HFF-Myc (cell line): ENCODE measurements at regions not wholly inside any gene's neighbourhood (a gene's known extent, or its start where the extent isn't known, plus 50 kb on each side); places are given as distances from the start of the nearest gene placed in this dataset.
"Not testable (repeated sequence)": the region's sequence is repeated elsewhere in the genome, so short reads cannot be mapped to it uniquely, and the experiment has no call there.

Experiments used
- DNase-seq: peaks from one replicate; pipeline ENCODE4 v3.0.0-alpha.2; 2011; ENCODE audit warnings: low read depth; ENCODE audit errors: extremely low read depth
- H3K4me3 ChIP-seq: replicated peaks from 2 replicates; pipeline ENCODE4 v1.5.1; 2011; ENCODE audit warnings: low read depth, mild to moderate bottlenecking, control low read depth, low read length
- TF ChIP-seq, protein P1 (sequence below): IDR thresholded peaks from 2 replicates; pipeline ENCODE4 v1.5.1; 2012; ENCODE audit warnings: mild to moderate bottlenecking, low read depth, low read length, control low read depth; ENCODE audit errors: missing control alignments

DNA sequence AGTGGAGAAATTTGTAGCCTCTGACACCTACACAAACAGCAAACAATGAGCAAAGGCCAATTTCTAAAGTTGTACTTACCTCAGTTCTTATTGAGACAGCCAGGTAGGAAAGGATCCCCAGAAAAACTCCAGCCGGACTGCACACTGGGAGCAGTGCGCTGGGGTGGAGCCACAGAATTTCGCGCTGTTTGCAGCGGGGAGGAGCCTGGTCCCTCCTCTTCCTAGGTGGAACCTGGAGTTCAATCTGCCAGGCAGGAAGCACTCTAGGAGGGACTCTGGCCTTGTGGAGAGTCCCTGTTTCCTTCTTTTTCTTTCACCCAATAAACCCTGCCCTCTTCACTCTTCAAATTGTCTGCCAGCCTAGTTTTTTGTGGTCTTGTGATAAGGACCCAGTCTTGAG lies 259.9 kb downstream of the ZFY start:
- not testable (repeated sequence) for H3K4me3 ChIP-seq, DNase-seq

DNA sequence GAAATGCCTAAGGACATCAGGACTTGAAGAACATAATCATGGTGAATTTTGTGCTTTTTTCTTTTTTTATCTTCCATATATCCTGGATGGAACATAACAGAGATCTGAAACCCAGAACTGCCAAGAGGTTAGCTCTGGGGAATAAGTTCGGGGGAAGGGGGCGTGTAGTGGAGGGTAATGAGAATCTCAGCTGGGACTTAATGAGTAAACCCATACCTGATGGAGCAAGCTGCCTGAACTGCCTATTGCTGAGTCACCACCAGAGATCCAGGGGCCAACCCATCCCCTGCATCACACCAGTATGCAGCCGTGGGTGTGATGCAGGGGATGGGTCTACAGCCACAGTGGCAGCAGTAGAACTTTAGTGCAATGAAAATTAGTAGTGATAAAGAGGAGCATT lies 267.1 kb downstream of the ZFY start:
- H3K4me3 ChIP-seq, DNase-seq: not testable (repeated sequence)

DNA sequence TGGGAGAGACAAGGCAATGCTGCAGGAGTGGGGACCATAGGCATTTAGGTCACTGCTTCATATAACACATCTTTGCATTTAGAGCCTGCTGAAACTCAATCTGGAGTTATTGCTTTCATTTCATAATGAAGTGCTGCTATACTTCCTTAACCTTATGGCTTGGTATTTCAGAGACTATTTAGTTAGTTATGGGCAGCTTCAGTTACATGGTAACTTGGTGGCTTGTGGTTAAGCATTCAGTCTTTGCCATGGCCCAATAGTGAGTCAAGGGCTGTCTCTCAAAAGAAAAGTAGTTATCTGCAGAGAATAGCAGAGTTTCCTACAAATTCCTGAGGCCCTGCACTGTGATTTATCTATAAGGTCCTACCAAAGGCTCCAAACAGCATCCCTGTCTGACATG lies 271.6 kb downstream of the ZFY start:
- not testable (repeated sequence) for H3K4me3 ChIP-seq, DNase-seq

DNA sequence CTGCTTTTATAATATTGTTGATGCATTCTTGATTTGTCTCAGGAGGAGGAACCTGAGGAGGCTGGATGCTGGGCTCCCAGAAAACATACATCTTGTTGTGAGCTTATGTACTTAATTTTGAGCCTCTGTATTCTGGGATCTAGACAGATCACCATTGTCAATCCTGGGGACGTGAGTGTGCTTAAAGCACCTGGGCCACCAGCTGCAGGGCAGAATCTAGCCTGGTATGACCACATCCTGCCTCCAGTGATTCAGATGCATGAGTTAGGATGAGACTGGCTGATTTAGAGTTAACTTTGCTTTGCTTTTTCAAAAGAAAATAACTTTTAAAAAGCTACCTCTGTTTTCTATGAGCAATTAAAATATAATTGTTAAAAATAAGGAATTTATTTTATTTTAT lies 278.0 kb downstream of the ZFY start:
- H3K4me3 ChIP-seq, DNase-seq: not testable (repeated sequence)

DNA sequence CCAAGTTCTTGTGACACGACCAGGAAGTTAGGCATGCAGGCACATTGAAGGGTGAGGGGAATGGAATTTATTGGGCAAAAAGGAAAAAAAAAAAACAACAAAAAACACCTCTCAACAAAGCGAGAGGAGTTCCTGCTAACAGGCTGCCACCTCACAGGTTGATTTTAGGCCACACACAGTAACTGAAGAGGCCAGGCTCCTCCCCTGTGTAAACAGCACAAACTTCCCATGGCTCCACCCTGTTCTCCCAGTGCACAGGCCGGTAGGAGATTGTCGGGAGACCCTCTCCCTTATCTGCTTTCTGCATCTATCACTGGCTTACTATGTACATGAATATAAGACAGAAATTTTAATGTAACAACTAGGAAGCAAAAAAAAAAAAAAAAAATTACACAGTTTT lies 283.0 kb downstream of the ZFY start:
- DNase-seq, H3K4me3 ChIP-seq: not testable (repeated sequence)

DNA sequence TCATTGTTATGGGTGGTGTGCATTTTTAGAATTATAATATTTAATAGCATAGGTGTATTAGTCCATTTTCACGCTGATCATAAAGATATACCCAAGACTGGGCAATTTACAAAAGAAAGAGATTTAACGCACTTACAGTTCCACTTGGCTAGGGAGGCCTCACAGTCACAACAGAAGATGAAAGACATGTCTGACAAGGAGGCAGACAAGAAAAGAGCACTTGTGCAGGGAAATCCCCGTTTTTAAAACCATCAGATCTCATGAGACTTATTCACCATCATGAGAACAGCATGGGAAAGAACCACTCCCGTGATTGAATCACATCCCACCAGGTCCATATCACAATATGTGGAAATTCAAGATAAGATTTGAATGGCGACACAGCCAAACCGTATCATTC lies 283.4 kb downstream of the ZFY start:
- DNase-seq, H3K4me3 ChIP-seq: not testable (repeated sequence)

DNA sequence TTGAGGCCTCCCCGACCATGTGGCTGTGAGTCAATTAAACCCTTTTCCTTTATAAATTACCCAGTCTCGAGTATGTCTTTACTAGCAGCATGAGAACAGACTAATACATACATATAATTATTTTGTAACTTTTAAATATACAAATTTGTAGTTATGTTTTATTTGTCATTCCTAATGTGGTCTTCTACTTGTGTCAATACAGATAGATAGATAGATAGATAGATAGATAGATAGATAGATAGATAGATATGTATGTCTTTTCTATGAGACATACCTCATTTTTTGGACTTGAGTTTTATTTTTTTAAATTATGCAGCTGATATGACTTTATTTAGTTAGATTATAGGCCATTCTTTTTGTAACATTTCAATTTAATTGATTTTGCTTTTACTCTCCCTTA lies 316.0 kb upstream of the TGIF2LY start:
- DNase-seq, H3K4me3 ChIP-seq: not testable (repeated sequence)

DNA sequence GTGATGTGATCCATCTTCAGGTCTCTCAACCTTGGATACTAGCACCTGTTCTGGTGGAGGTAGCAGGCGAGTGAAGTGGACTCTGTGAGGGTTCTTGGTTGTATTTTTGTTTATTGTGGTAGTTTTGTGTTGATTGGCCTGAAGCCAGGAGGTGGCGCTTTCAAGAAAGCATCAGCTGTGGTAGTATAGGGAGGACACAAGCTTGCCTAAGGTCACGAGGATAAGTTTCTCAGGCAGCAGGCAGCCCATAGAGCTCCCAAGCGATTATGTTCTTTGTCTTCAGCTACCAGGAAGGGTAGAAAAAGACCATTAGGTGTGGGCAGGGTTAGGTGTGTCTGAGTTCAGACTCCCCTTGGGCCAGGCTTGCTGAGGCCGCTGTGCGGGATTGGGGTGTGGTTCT lies 290.8 kb upstream of the TGIF2LY start:
- H3K4me3 ChIP-seq, DNase-seq: not testable (repeated sequence)

DNA sequence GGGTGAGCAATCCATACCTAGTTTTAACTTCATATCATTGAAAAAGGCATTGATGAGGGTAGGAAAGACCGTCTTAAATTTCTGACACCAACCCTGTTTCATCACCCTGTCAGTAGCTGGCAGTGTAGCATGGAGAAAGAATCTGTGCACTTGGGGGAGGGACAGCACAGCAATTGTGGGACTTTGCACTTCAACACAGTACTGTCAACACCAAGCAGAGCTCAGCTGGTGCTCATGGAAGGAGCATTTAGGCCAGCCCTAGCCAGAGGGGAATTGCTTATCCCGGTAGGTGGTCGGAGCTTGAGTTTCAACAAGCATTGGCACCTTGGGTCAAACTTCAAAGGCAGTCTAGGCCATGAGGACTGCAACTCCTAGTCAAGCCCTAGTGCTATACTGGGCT lies 281.6 kb upstream of the TGIF2LY start:
- DNase-seq, H3K4me3 ChIP-seq: not testable (repeated sequence)

DNA sequence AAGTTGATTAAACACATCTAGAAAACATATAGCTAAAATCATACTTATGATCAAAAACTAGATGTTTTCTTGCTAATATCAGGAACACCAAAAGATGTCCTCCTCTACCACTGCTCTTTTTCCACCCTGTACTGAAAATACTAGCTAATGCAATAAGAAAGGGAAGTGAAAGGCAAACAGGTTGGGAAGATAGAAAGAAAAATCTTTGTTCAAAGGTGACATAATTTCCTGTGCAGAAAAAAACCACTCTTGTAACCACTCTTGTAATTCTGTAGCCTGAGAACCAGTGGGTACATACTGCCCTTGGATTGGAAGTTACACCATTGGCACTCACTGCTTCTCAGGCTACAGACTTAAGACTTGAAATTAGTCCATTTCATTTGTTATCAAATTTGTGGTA lies 258.9 kb upstream of the TGIF2LY start:
- H3K4me3 ChIP-seq, DNase-seq: not testable (repeated sequence)

DNA sequence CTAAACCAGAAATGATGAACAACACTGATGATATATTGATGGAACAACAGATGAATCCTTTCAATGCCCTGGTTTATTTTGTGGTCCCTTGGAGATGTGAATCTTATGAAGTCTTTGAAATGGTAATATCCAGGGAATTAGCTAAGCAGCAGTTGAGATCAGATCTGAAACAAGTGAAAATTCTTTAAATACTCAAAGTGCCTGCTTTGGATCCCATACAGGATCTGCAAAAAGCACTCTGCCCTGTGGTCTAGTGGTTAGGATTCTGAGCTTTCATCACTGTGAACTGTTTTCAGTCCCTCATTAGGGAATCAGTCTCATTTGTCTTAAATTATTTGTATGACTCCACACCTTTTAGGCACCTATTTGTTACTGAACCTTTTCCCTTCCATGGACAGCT lies 211.3 kb upstream of the TGIF2LY start:
- not testable (repeated sequence) for DNase-seq, H3K4me3 ChIP-seq

DNA sequence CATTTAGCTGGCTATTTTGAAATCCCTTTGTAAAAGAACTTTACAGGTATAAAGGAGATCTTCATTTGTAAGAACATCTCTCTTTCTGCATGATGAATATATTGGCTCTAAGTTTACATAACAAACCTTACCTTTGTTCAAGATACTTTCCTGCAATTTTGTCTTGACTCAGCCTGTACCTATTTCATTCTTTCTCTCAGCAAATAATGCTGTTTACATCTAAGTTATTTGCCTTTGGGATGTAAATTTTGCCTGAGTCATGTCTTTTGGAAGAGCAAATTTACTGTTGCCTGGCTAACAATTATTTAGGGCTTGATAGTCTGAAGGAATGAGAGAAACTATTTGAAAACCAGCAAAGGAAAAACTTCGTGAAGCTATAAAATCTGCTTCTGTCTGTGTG lies 210.4 kb upstream of the TGIF2LY start:
- DNase-seq, H3K4me3 ChIP-seq: not testable (repeated sequence)

DNA sequence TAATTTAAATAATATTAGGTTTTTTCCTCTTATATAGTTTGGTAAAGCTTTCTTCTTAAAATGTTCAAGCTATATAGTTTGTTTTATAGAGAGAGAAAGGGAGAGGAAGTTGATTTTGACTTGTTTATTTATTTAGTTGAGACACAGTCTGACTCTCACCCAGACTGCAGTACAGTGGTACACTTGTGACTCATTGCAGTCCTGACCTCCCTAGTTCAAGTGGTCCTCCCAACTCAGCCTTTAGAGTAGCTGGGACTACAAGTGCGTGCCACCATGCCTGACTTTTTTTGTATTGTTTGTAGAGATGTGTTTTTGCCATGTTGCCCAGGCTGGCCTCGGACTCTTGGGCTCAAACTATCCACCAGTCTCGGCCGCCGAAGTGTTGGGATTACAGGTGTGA lies 187.4 kb upstream of the TGIF2LY start:
- H3K4me3 ChIP-seq, DNase-seq: not testable (repeated sequence)

DNA sequence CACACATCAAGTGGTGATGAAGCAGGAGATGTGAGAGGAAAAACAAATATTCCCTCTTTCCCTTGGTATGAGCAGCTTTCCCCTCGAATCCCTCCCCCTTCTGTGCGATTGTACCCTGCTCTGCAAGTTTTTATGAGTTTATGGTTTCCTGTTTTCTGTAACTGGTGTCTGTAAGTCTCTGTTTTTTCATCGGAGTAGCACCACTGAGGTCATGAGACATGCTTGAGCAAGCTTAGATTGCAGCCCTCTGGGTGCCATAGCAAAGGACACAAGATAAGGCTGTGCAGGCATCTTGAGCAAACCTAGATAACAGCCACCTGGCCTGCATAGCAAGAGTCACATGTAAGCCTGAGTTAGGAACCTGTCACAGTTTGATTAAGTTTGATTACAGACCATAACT lies 174.6 kb upstream of the TGIF2LY start:
- not testable (repeated sequence) for DNase-seq, H3K4me3 ChIP-seq

DNA sequence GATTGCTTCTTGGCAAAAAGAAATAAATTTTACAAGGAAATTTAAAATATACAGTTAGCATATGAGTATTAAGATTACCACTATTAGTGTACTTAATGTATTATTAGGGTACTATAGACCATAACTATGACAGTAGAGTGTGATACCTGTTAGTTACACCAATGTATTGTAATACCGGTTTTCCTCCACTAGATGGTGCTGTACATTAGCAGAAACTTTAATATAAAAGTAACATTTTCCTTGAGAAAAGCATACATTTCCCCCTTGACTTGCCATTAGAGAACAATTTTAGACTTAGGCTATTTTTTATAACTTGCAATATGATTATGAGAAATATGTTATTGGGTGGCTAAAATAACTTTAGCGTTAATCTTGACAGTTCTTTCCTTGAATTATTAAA lies 173.3 kb upstream of the TGIF2LY start:
- DNase-seq, H3K4me3 ChIP-seq: not testable (repeated sequence)
- TF ChIP-seq, protein P1, sequence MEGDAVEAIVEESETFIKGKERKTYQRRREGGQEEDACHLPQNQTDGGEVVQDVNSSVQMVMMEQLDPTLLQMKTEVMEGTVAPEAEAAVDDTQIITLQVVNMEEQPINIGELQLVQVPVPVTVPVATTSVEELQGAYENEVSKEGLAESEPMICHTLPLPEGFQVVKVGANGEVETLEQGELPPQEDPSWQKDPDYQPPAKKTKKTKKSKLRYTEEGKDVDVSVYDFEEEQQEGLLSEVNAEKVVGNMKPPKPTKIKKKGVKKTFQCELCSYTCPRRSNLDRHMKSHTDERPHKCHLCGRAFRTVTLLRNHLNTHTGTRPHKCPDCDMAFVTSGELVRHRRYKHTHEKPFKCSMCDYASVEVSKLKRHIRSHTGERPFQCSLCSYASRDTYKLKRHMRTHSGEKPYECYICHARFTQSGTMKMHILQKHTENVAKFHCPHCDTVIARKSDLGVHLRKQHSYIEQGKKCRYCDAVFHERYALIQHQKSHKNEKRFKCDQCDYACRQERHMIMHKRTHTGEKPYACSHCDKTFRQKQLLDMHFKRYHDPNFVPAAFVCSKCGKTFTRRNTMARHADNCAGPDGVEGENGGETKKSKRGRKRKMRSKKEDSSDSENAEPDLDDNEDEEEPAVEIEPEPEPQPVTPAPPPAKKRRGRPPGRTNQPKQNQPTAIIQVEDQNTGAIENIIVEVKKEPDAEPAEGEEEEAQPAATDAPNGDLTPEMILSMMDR: peak; percentile 14

DNA sequence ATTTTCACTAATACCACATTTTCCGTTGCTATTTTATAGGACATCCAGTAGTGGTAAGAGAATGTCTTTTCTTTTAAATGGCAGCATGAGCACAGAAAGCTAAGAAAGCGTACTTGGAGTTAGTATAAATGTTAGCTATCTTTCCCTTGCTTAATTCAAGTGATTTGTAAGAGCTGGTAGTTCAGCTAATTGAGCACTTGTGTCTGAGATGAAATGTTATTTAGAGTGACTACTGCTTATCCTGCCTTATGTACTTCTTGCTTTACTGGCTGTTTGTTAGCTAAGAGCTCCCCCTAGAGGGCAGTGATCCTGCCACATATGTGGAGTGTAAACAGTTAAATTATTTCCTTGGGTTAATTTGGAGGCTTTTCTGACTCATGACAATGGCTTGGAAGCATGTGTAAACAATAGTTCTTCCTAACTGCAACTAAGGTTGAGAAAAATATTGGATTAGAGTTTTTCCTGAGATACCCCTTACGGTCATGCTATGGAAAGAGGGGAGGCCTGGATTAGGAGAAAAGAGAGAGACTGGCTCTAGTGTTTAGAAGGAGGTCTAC lies 171.9 kb upstream of the TGIF2LY start:
- H3K4me3 ChIP-seq, DNase-seq: not testable (repeated sequence)

DNA sequence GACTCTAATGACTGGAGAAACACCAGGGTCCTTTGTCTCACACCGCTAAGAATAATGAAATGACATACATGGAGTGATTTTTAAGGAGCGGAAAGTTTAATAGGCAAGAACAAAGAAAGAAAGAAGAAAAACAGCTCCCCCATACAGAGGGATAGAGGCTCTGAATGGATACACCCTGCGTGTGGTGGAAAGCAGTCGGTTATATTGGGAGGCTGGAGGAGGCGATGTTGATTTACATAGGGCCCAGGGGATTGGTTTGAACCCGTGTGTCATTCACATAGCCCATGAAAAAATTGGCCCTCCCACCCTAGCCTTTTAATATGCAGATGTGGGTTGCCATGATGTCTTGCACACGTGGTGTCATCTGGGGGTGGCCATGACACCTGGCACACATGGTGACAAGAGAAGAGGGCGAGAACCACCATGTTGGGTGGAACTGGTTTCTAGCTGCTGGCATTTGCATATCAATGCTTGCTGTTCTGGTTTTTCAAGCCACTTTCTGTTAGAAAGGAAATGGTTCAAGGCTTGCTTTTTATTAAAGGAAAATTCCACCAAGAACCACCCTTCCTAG lies 168.5 kb upstream of the TGIF2LY start:
- H3K4me3 ChIP-seq, DNase-seq: not testable (repeated sequence)
